H9 (cell line): ENCODE measurements at regions not wholly inside any gene's neighbourhood (a gene's known extent, or its start where the extent isn't known, plus 50 kb on each side); places are given as distances from the start of the nearest gene placed in this dataset.

Experiments
- DNase-seq: peaks from one replicate; pipeline ENCODE4 v3.0.0-alpha.2; 2017
- H2AFZ ChIP-seq: one replicate; pipeline ENCODE4 v1.6.1; 2013; ENCODE audit warnings: mild to moderate bottlenecking, low read length, control low read depth, moderate library complexity
- H2AK5ac ChIP-seq: 2 replicates; pipeline ENCODE4 v1.6.1; 2013; ENCODE audit warnings: low read length, control low read depth, mixed read lengths; ENCODE audit not compliant: insufficient read length
- H2BK120ac ChIP-seq: one replicate; pipeline ENCODE4 v1.6.1; 2013; ENCODE audit warnings: low read depth, mild to moderate bottlenecking, low read length, control low read depth, inconsistent platforms; ENCODE audit not compliant: poor library complexity, severe bottlenecking
- H2BK12ac ChIP-seq: 2 replicates; pipeline ENCODE4 v1.6.1; 2013; ENCODE audit warnings: low read length, control low read depth, mixed read lengths, low read depth; ENCODE audit not compliant: insufficient read length
- H2BK15ac ChIP-seq: 2 replicates; pipeline ENCODE4 v1.6.1; 2013; ENCODE audit warnings: low read depth, low read length, control low read depth
- H2BK20ac ChIP-seq: one replicate; pipeline ENCODE4 v1.6.1; 2013; ENCODE audit warnings: low read depth, mild to moderate bottlenecking, low read length, control low read depth, inconsistent platforms; ENCODE audit not compliant: poor library complexity, severe bottlenecking
- H2BK5ac ChIP-seq: 2 replicates; pipeline ENCODE4 v1.6.1; 2013; ENCODE audit warnings: low read length, control low read depth, mixed read lengths; ENCODE audit not compliant: insufficient read length
- H3K14ac ChIP-seq: 2 replicates; pipeline ENCODE4 v1.6.1; 2013; ENCODE audit warnings: low read length, control low read depth; ENCODE audit not compliant: insufficient read depth
- H3K18ac ChIP-seq: 2 replicates; pipeline ENCODE4 v1.6.1; 2013; ENCODE audit warnings: low read depth, mild to moderate bottlenecking, mixed read lengths, low read length, control low read depth; ENCODE audit not compliant: insufficient read length
- H3K23ac ChIP-seq: 2 replicates; pipeline ENCODE4 v1.6.1; 2013; ENCODE audit warnings: low read length, control low read depth, mixed read lengths, low read depth; ENCODE audit not compliant: insufficient read length
- H3K23me2 ChIP-seq: 2 replicates; pipeline ENCODE4 v1.6.1; 2013; ENCODE audit warnings: low read depth, mild to moderate bottlenecking, mixed read lengths, low read length, control low read depth; ENCODE audit not compliant: insufficient read length, poor library complexity, severe bottlenecking
- H3K27ac ChIP-seq: 2 replicates; pipeline ENCODE4 v1.5.1; 2013; ENCODE audit warnings: low read length, control low read depth, mixed read lengths, low read depth; ENCODE audit not compliant: insufficient read length
- H3K27me3 ChIP-seq: 2 replicates; pipeline ENCODE4 v1.6.1; 2013; ENCODE audit warnings: low read length, control low read depth, inconsistent platforms; ENCODE audit not compliant: insufficient read depth
- H3K4ac ChIP-seq: 2 replicates; pipeline ENCODE4 v1.6.1; 2013; ENCODE audit warnings: low read depth, mild to moderate bottlenecking, control low read depth, inconsistent platforms, low read length, moderate library complexity
- H3K4me1 ChIP-seq: 2 replicates; pipeline ENCODE4 v1.6.1; 2013; ENCODE audit warnings: low read length, control low read depth, inconsistent platforms; ENCODE audit not compliant: insufficient read depth
- H3K4me2 ChIP-seq: 2 replicates; pipeline ENCODE4 v1.6.1; 2013; ENCODE audit warnings: low read length, control low read depth, mixed read lengths; ENCODE audit not compliant: insufficient read length, insufficient read depth
- H3K56ac ChIP-seq: 2 replicates; pipeline ENCODE4 v1.6.1; 2013; ENCODE audit warnings: low read depth, mild to moderate bottlenecking, mixed read lengths, low read length, control low read depth; ENCODE audit not compliant: insufficient read length
- H3K79me1 ChIP-seq: 2 replicates; pipeline ENCODE4 v1.6.1; 2013; ENCODE audit warnings: low read depth, mild to moderate bottlenecking, moderate library complexity, low read length, control low read depth, inconsistent platforms; ENCODE audit not compliant: insufficient read depth, poor library complexity, severe bottlenecking
- H3K79me2 ChIP-seq: 2 replicates; pipeline ENCODE4 v1.6.1; 2013; ENCODE audit warnings: low read length, control low read depth, inconsistent platforms; ENCODE audit not compliant: insufficient read depth
- H3K9ac ChIP-seq: 2 replicates; pipeline ENCODE4 v1.6.1; 2013; ENCODE audit warnings: low read length, control low read depth, mixed read lengths; ENCODE audit not compliant: insufficient read length; ENCODE audit errors: extremely low read depth
- H3K9me3 ChIP-seq: one replicate; pipeline ENCODE4 v1.6.1; 2013; ENCODE audit warnings: low read depth, low read length, inconsistent platforms; ENCODE audit not compliant: control insufficient read depth
- H3T11ph ChIP-seq: one replicate; pipeline ENCODE4 v1.6.1; 2013; ENCODE audit warnings: mild to moderate bottlenecking, low read length, control low read depth, inconsistent platforms
- H4K20me1 ChIP-seq: one replicate; pipeline ENCODE4 v1.6.1; 2013; ENCODE audit not compliant: control insufficient read depth, insufficient read length, insufficient read depth
- H4K5ac ChIP-seq: 2 replicates; pipeline ENCODE4 v1.6.1; 2013; ENCODE audit warnings: low read depth, mild to moderate bottlenecking, mixed read lengths, low read length, control low read depth; ENCODE audit not compliant: insufficient read length
- H4K8ac ChIP-seq: replicated peaks from 2 replicates; pipeline ENCODE4 v1.6.1; 2013; ENCODE audit warnings: low read length, control low read depth, mixed read lengths, low read depth; ENCODE audit not compliant: insufficient read length
- H4K91ac ChIP-seq: 2 replicates; pipeline ENCODE4 v1.6.1; 2013; ENCODE audit warnings: low read depth, mild to moderate bottlenecking, moderate library complexity, mixed read lengths, low read length, control low read depth; ENCODE audit not compliant: insufficient read length
- H3K27ac Mint-ChIP-seq, 3 experiments: 2 replicates in 2 of 3; 3 replicates in 1 of 3; pipeline ENCODE4 v1.8.0; 2020 to 2021; ENCODE audit warnings: mixed read lengths in 3 of 3, mild to moderate bottlenecking in 1 of 3, moderate library complexity in 1 of 3
- H3K27me3 Mint-ChIP-seq: 2 replicates; pipeline ENCODE4 v1.8.0; 2021; ENCODE audit warnings: low read depth, mild to moderate bottlenecking, moderate library complexity, mixed read lengths
- H3K36me3 Mint-ChIP-seq, 3 experiments: 2 replicates in 2 of 3; 3 replicates in 1 of 3; pipeline ENCODE4 v1.8.0; 2020 to 2021; ENCODE audit warnings: low read depth in 3 of 3, mixed read lengths in 3 of 3; ENCODE audit not compliant: insufficient read depth in 1 of 3
- H3K4me1 Mint-ChIP-seq, 2 experiments: 2 replicates each; pipeline ENCODE4 v1.8.0; 2020; ENCODE audit warnings: mixed read lengths in 2 of 2
- H3K4me3 Mint-ChIP-seq, 2 experiments: 2 replicates in 1 of 2; 3 replicates in 1 of 2; pipeline ENCODE4 v1.8.0; 2020 to 2021; ENCODE audit warnings: mild to moderate bottlenecking in 2 of 2, mixed read lengths in 2 of 2, moderate library complexity in 1 of 2
- H3K9me3 Mint-ChIP-seq, 2 experiments: 2 replicates in 1 of 2; 3 replicates in 1 of 2; pipeline ENCODE4 v1.8.0; 2020; ENCODE audit warnings: mild to moderate bottlenecking in 2 of 2, mixed read lengths in 2 of 2, moderate library complexity in 1 of 2
- CTCF ChIP-seq: fragments of 200-600 bp; sonication (generic); conservative IDR thresholded peaks from 3 replicates; pipeline ENCODE4 v1.8.0; 2021; ENCODE audit warnings: antibody characterized with exemption, mild to moderate bottlenecking
- WGBS: extraction: QIAGEN DNeasy Blood & Tissue Kit; methylation state at CpG from one replicate; pipeline ENCODE4 v1.1.7; 2013; ENCODE audit warnings: missing lambda C conversion rate, low lambda C conversion rate, mixed read lengths; ENCODE audit not compliant: insufficient read length; ENCODE audit errors: extremely low coverage; 5-methylcytosine and 5-hydroxymethylcytosine counted together

- no CpG with 5 or more reads among the region's 2 CpGs for WGBS
- Histone ChIP-seq H3K23ac (no peak overlapping the region), H3K79me1 (no peaks in the 10 kb centered on the region), H3K18ac (no peak overlapping the region), H3K79me2 (no peaks in the 10 kb centered on the region), H2BK120ac (no peak overlapping the region), H2AFZ (no peak overlapping the region), H4K20me1 (no peaks in the 10 kb centered on the region), H3K9me3 (no peaks in the 10 kb centered on the region), H3K9ac (no peak overlapping the region), H3K4me2 (no peak overlapping the region), H2BK20ac (no peak overlapping the region), H3K56ac (no peak overlapping the region), H3K4me1 (no peaks in the 10 kb centered on the region), H2BK12ac (no peak overlapping the region), H3K14ac (no peak overlapping the region), H3K23me2 (no peaks in the 10 kb centered on the region), H4K91ac (no peak overlapping the region), H3T11ph (no peak overlapping the region), H4K8ac (no peak overlapping the region), H3K27ac (no peak overlapping the region), H2BK15ac (no peak overlapping the region), H3K27me3 (no peaks in the 10 kb centered on the region), H2BK5ac (no peak overlapping the region), H3K4ac (no peak overlapping the region), H2AK5ac (no peak overlapping the region), H4K5ac (no peak overlapping the region)
- no peaks in the 10 kb centered on the region for H3K27me3 Mint-ChIP-seq
- H3K36me3 Mint-ChIP-seq: peaks cover 0 to 12% (median 2%) of the 10 kb centered on the region in 3 experiments; a peak in 3 of 7 replicates
- peaks cover 10 to 15% of the 10 kb centered on the region in 2 experiments; a peak in 4 of 5 replicates for H3K9me3 Mint-ChIP-seq
- TF ChIP-seq CTCF: no peak
- H3K4me1 Mint-ChIP-seq: peaks cover 4 to 5% of the 10 kb centered on the region in 2 experiments; a peak in 3 of 4 replicates
- H3K27ac Mint-ChIP-seq: no peak overlapping the region
- no peak overlapping the region for H3K4me3 Mint-ChIP-seq
- DNase-seq: no peak
Measured at GRCh38 chr15:38148471-38148870, 104.2 kb upstream of the SPRED1 start.
